C1 segment of cervical spinal cord (tissue), 14 donors: ENCODE measurements at regions not wholly inside any gene's neighbourhood (a gene's known extent, or its start where the extent isn't known, plus 50 kb on each side); places are given as distances from the start of the nearest gene placed in this dataset.
A peak's percentile ranks its signal among the peaks of the same experiment; 100 is the strongest.

Experiments used
- DNase-seq, 14 donors: peaks; one replicate each; lab custom pipeline; 2025; lab: John Stamatoyannopoulos, UW

DNA sequence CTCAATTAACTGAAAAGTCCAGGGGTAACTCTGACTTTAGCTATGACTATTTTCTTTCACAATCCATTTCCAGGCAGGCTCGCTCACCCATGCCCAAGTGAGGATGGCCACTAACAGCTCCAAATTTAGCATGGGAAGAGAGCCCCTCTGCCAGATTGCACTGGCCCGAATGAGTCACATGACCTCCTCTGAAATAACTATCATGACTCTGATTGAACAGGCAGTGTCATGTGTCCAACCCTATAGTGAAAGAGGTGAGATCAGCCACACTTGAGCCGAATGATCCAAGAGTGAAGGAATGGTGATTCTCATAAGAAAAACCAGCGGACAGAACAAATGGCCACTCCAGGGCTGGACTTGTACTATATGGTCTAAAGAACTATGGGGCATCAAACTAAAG, 242.3 kb downstream of the NSG2 start:
- DNase-seq: no peak

DNA sequence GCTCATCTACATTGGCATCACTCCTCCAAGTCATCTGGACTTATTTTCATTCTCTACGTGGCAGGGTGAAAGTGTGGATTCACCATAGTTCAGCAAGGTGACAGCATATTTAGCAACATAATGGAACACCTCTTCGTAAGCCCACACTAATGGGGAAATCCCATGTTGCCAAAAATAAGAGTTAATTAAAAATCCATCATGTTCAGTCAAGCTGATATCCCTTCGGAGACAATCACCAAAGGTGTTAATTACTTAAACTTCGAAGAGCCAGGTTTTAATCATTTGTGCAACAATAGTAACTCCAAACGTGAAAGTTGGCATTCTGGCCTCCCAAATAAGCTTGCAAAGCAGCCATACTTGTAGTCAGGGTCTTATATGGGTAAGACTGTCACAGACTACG, 242.9 kb downstream of the NSG2 start:
- DNase-seq: no peak

DNA sequence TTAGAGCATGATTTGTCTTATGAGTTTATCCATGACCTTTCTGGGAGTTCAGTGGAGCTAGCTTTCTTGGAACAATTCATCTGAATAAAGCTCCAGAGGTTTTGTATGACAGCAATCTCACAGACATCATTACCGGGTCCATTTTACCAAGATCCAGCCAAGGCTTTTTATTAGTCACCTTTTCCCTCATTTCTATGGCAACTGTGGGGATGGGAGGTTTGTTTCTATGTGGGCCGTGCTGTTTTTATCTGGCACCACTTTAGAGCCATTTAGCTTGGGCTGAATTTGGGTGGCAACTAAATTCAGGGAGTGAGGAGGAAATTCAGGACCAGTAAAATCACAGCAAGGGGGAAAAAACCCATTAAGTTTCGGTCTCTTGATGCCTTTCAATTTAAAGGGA, 245.7 kb downstream of the NSG2 start:
- DNase-seq: no peak

- no peak for DNase-seq
Observed at GRCh38 chr5:174292348-174292747, 246.8 kb downstream of the NSG2 start.

DNA sequence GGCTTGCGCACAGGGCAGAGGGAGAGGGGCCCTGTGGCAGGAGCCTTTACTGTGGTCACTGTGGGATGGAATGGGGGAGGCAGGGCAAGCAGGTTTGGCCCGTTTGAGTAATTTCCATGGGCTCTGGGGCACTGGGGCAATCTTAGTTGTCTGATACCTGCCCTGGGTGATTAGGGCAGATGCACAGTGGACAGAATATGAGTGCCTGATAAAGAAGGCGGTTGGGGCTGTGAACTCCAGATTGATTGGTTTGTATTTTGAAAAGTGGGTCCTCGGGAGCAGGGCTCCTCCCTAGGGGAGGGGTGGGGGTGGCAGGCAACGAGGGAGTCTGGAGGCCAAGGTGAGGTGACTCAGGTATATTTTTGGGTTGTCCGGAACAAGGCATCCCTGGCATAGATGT, 247.5 kb downstream of the NSG2 start:
- DNase-seq: no peak

- DNase-seq: no peak
Observed at GRCh38 chr5:174293481-174293880, 248.0 kb downstream of the NSG2 start.

DNA sequence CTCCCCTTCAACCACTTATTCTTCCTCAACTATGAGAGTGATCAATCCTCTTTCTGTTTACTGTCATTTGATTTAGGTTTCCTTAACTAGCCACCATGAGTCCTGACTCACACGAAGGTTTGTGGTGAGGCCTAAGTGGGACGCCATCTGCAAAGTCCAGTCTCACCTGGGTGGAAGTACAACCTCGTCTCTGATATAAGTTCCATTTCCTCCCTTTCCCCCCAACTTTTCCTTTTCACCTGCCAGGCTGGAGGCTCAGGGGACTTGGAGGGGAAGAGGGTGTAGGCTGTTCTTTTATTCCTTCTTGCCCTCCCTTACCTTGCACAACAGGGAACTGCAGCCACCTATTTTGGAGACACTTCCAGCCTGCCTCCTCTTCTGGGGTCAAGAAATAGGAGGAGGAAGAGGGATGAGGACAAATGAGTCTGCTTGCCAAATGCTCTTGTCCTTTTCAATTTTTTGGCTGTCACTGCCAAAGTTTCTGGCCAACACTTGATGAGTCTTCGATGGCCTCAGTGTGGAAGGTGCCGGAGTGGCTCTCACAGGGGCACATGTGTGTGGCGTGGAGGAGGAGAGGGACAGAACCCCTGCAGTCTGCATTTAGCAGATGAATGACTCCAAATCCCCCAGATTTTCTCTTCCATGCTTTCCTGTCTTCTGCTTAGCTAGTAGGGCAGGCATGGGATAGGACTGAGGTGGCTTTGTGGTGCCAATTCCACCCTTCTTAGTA, 249.6 kb downstream of the NSG2 start:
- no peak for DNase-seq

- no peak for DNase-seq
Observed at GRCh38 chr5:174295702-174296436, 250.4 kb downstream of the NSG2 start.

DNA sequence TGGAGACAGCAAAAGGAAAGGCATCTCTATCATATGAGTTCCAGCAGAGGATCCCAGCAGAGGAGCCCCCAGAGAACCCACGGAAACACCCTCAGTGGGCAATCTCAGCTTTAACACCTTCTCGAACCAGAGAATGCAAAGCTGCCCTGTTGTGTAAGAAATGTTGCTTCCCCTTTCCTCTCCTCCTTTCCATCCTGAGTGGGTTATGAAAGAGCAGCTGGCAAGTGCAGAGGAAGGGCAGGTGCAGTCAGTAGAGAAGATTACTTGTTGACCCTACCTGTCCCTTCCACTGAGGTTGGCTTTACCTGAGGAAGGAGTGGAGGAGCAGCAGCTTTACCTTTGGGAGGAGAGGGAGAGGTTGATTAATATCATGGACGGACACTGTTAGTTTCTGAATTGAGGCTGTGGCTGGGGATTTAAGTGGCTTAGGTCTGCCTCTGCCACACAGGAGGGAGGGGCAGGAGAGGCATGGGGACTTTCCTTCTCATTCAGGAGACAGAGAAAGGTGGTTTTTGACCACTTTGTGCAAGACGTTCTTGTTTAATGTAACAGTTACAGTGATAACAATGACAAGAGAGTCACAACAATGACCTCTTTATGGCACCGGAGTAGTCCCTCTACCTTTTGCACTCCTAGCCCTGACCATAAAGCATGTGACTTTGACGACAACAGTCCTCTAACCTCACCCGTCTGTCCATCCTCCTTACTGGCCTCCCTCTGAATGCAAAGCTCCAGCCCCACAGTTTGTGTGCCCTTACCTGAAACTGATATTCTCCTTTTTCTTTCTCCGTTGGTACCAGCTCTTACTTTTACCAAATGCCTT, 254.8 kb downstream of the NSG2 start:
- no peak for DNase-seq

DNA sequence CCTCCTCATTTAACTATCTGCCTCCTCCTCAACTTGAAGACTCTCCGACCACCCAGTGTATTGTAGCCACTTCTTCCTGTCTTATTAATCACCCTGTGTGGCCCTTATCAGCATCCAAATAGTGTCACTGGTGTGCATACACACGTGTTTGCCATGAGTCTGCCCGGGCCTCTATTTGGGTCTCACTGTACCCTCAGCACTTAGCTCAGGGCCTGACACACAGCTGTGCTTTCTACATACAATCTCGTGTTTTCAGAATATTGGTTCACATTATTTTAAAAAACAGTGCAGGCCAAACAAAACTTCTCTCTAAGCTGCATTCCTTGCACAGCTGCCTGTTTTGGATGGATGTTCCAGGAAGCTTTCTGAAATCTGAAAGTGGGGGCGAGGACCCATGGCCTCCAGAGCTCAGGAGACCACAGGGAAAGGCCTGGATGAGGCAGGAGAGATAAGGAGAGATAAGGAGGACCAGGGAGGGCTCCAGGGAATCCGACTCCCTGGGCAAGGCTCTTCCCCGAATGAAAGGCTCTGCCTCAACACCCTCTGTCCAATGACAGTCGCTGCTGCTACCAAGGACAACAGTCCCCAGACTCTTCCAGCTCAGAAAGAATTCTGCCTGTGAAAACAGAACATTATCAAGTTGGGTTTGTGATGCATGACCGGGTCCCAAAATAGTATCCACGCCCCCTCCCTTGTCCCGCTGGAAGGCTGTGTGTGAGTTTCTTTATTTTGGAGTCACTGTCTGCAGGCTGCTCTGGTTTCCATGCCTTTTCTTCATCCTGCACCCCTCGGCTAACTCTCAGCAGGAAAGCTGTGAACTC, 255.6 kb downstream of the NSG2 start:
- DNase-seq: peak in 1 of 14 donors; percentile 3

GRCh38 chr5:174301848-174302625, 256.5 kb downstream of the NSG2 start:
- DNase-seq: no peak

DNA sequence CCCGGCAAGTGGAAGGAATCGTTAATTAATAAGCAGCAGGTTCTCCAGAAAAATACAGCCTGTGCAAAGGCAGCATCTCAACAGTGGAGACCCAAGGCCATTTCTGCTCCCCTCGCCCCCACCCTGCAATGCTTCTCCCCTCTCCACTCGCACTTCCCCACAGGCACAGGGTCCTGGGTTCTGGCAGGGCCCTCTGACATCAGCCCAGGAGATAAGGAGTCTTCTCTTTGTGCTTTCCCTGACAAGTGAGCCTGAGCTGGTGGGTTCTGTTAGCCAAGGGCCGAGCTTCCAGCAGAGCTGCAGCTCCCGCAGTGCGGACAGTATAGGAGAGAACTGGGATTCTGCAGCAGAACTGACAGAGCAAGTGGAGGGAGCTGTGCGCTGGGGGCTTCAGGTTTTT, 257.5 kb downstream of the NSG2 start:
- no peak for DNase-seq

- no peak for DNase-seq
Observed at GRCh38 chr5:174303437-174304045, 258.0 kb downstream of the NSG2 start.

DNA sequence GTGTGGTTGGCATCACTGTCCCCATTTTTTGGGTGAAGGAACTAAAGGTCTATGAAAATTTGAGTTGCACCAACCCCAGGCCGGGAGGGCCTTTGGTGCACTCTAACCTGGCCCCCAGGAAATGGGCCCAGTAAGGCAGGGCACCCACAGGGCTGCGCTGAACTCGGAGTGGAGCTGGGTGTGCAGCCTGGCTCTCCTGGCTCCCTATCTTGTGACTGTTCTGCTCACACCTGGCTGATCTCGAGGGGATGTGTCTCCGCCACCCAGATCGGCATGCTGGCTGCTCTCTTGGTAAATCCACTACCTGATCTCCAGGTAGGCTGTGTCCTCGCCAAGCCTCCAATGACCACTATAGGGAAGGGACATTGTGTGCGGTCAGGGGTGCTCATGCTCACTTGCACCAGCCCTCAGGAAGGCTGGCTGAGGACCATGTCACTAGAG, 259.8 kb downstream of the NSG2 start:
- DNase-seq: no peak

- no peak for DNase-seq
Observed at GRCh38 chr5:174306345-174307030, 261.0 kb downstream of the NSG2 start.

GRCh38 chr5:174307031-174307408, 261.5 kb downstream of the NSG2 start:
- no peak for DNase-seq

GRCh38 chr5:174307656-174308271, 262.3 kb downstream of the NSG2 start:
- no peak for DNase-seq

GRCh38 chr5:174309131-174309795, 263.8 kb downstream of the NSG2 start:
- no peak for DNase-seq

GRCh38 chr5:174310243-174310642, 264.7 kb downstream of the NSG2 start:
- DNase-seq: no peak
